ENCODE measurements at regions not wholly inside any gene's neighbourhood (a gene's known extent, or its start where the extent isn't known, plus 50 kb on each side); places are given as distances from the start of the nearest gene placed in this dataset.

- TF ChIP-seq CTCF (IDR thresholded peaks at IDR 0.05) (no peak), POLR2A (IDR thresholded peaks at IDR 0.05) (no peak)
- WGBS, 2 donors = 87 to 88% methylated on average over 2 of the region's 2 CpGs
- H3K4me3 ChIP-seq (replicated peaks in 1 of 3) = no peak overlapping the region
- intact Hi-C loops (cut with DNase I) = no loop called here
- no peaks in the 10 kb centered on the region for H3K27me3 ChIP-seq
- no peak for DNase-seq
- H3K27ac ChIP-seq = no peak overlapping the region
- no peaks in the 10 kb centered on the region for H3K4me1 ChIP-seq
- H3K9me3 ChIP-seq = no peaks in the 10 kb centered on the region
- no peaks in the 10 kb centered on the region for H3K36me3 ChIP-seq
Observed at GRCh38 chr6:92159046-92159445, 1260.3 kb downstream of the EPHA7 start.

DNA sequence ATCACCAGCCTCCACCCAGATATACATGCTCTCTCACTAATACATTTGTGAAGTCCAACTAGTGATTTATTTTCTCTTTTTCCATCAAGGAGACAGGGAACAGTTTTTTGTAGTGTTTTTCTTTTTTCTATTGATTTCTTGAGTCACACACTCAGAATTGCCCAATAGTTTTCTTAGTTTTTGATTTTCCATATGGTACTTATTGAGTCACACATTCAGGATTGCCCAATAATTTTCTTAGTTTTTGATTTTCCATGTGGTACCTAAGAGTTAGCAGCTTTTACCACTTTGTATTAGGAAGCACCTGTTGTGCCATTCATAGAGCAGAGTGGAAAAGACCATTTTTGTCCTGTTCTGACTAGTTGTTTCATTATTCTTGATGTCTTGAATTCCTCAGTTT lies 1268.8 kb downstream of the EPHA7 start:
- intact Hi-C loops (cut with DNase I) = no loop called here
- TF ChIP-seq CTCF (IDR thresholded peaks at IDR 0.05) (no peak), POLR2A (IDR thresholded peaks at IDR 0.05) (no peak)
- Histone ChIP-seq H3K36me3 (no peaks in the 10 kb centered on the region), H3K4me3 (replicated peaks in 1 of 3) (no peak overlapping the region), H3K4me1 (no peaks in the 10 kb centered on the region), H3K9me3 (no peaks in the 10 kb centered on the region), H3K27me3 (no peaks in the 10 kb centered on the region), H3K27ac (no peak overlapping the region)
- no peak for DNase-seq

DNA sequence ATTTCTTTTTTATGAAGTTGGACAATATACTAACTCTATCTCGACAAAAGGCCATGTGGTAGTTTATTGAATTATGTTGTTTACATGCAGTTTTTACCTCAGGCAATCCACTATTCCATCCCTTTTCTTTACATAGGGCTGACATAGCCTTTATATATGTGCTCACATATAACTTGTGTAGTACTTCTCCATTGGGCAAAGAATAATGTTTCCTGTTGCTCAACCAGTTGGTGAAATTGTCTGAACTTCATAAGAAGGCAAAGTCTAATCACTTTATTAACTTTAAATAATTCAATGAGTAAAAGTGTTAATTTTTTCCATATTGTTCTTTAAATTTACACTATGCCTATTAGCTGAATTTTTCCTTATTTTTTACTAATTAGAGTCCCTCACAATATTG lies 1272.1 kb downstream of the EPHA7 start:
- intact Hi-C loops (cut with DNase I) = no loop called here
- H3K4me1 ChIP-seq = no peaks in the 10 kb centered on the region
- DNase-seq = no peak
- no peaks in the 10 kb centered on the region for H3K36me3 ChIP-seq
- WGBS, 2 donors = 89 to 94% methylated on average over 1 of the region's 1 CpG
- no peak overlapping the region for H3K4me3 ChIP-seq (replicated peaks in 1 of 3)
- no peaks in the 10 kb centered on the region for H3K9me3 ChIP-seq
- H3K27me3 ChIP-seq = no peaks in the 10 kb centered on the region
- TF ChIP-seq CTCF (IDR thresholded peaks at IDR 0.05) (no peak), POLR2A (IDR thresholded peaks at IDR 0.05) (no peak)
- no peak overlapping the region for H3K27ac ChIP-seq

DNA sequence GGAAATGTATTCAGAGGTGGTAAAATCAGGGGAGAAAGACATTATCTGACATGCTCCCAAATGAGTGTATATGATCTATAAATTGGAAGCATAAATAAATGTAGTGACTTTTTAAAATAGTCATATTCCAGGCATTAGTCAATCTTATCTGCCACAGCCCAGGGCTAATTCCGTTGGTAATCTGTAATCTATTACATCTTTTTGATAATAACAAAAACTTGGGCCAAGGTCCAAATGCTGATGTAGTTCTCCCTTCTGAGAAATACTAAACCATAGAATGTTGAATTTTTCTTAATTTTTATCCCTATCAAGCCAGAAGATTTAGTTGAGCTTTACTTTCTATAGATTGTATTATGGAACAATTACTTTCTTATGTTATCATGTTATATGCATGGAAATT lies 1279.8 kb downstream of the EPHA7 start:
- Histone ChIP-seq H3K4me3 (replicated peaks in 1 of 3) (no peak overlapping the region), H3K27ac (no peak overlapping the region), H3K36me3 (no peaks in the 10 kb centered on the region), H3K4me1 (no peaks in the 10 kb centered on the region), H3K27me3 (no peaks in the 10 kb centered on the region), H3K9me3 (no peaks in the 10 kb centered on the region)
- WGBS, 2 donors = 49 to 59% methylated on average over 1 of the region's 1 CpG
- no peak for DNase-seq
- intact Hi-C loops (cut with DNase I) = no loop called here
- TF ChIP-seq POLR2A (IDR thresholded peaks at IDR 0.05) (no peak), CTCF (IDR thresholded peaks at IDR 0.05) (no peak)

- Histone ChIP-seq H3K36me3 (no peaks in the 10 kb centered on the region), H3K27me3 (no peaks in the 10 kb centered on the region), H3K4me3 (replicated peaks in 1 of 3) (no peak overlapping the region), H3K27ac (no peak overlapping the region), H3K4me1 (no peaks in the 10 kb centered on the region), H3K9me3 (no peaks in the 10 kb centered on the region)
- intact Hi-C loops (cut with DNase I) = no loop called here
- no peak for DNase-seq
- no peak for TF ChIP-seq CTCF (IDR thresholded peaks at IDR 0.05)
- TF ChIP-seq POLR2A (IDR thresholded peaks at IDR 0.05) = no peak
- 79 to 85% methylated on average over 2 of the region's 2 CpGs for WGBS, 2 donors
Observed at GRCh38 chr6:92132957-92133356, 1286.4 kb downstream of the EPHA7 start.

Data from thyroid gland (tissue), 4 donors.